ENCODE measurements at regions not wholly inside any gene's neighbourhood (a gene's known extent, or its start where the extent isn't known, plus 50 kb on each side); places are given as distances from the start of the nearest gene placed in this dataset.
A peak's percentile ranks its signal among the peaks of the same experiment; 100 is the strongest.

GRCh38 chr5:85929713-85930112 lies 688.0 kb upstream of the COX7C start:
- BruUV-seq (replicated peaks) = no TSS peak
- Histone ChIP-seq H3K9me2 (ENCODE audit: insufficient read depth) (no peaks in the 10 kb centered on the region), H3K27ac (no peak overlapping the region), H3K27me3 (ENCODE audit: insufficient read depth, low read depth) (no peaks in the 10 kb centered on the region), H3F3A (ENCODE audit: insufficient read depth, low read depth) (no peaks in the 10 kb centered on the region), H2AFZ (no peak overlapping the region), H3K9me3 (ENCODE audit: insufficient read depth, low read depth) (no peaks in the 10 kb centered on the region; the same call in 1 of the 2 replicates), H3K4me1 (replicated peaks; ENCODE audit: insufficient read depth) (no peaks in the 10 kb centered on the region), H3K36me3 (ENCODE audit: low read depth) (no peaks in the 10 kb centered on the region), H4K20me1 (ENCODE audit: insufficient read depth) (no peaks in the 10 kb centered on the region), H3K4me2 (no peak overlapping the region), H3K79me2 (ENCODE audit: low read depth) (no peaks in the 10 kb centered on the region), H3K4me3 (no peak overlapping the region)
- intact Hi-C loops (cut with micrococcal nuclease; ENCODE audit: unreplicated experiment) = no loop called here
- DNase-seq = no peak
- TF ChIP-seq EZH2 (IDR thresholded peaks at IDR 0.05; ENCODE audit: low read depth) (no peak), CTCF (conservative IDR thresholded peaks at IDR 0.05) (no peak)
- ChIA-PET POLR2A (ENCODE audit: unreplicated experiment) (no interaction called here), CTCF (no interaction called here)

- no peak overlapping the region for H2AFZ ChIP-seq
- H3F3A ChIP-seq (ENCODE audit: insufficient read depth, low read depth) = no peaks in the 10 kb centered on the region
- H3K79me2 ChIP-seq (ENCODE audit: low read depth) = no peaks in the 10 kb centered on the region
- POLR2A ChIA-PET (ENCODE audit: unreplicated experiment) = no interaction called here
- H3K4me1 ChIP-seq (replicated peaks; ENCODE audit: insufficient read depth) = no peaks in the 10 kb centered on the region
- CTCF ChIA-PET = no interaction called here
- no peak overlapping the region for H3K4me3 ChIP-seq
- no peaks in the 10 kb centered on the region; the same call in 1 of the 2 replicates for H3K9me3 ChIP-seq (ENCODE audit: insufficient read depth, low read depth)
- no peak overlapping the region for H3K27ac ChIP-seq
- H3K9me2 ChIP-seq (ENCODE audit: insufficient read depth) = no peaks in the 10 kb centered on the region
- no peak for DNase-seq
- BruUV-seq (replicated peaks) = no TSS peak
- H4K20me1 ChIP-seq (ENCODE audit: insufficient read depth) = no peaks in the 10 kb centered on the region
- no peak overlapping the region for H3K4me2 ChIP-seq
- intact Hi-C loops (cut with micrococcal nuclease; ENCODE audit: unreplicated experiment) = no loop called here
- no peaks in the 10 kb centered on the region for H3K27me3 ChIP-seq (ENCODE audit: insufficient read depth, low read depth)
- no peaks in the 10 kb centered on the region for H3K36me3 ChIP-seq (ENCODE audit: low read depth)
- TF ChIP-seq CTCF (conservative IDR thresholded peaks at IDR 0.05) (no peak), EZH2 (IDR thresholded peaks at IDR 0.05; ENCODE audit: low read depth) (no peak)
Observed at GRCh38 chr5:85931220-85931619, 686.5 kb upstream of the COX7C start.

DNA sequence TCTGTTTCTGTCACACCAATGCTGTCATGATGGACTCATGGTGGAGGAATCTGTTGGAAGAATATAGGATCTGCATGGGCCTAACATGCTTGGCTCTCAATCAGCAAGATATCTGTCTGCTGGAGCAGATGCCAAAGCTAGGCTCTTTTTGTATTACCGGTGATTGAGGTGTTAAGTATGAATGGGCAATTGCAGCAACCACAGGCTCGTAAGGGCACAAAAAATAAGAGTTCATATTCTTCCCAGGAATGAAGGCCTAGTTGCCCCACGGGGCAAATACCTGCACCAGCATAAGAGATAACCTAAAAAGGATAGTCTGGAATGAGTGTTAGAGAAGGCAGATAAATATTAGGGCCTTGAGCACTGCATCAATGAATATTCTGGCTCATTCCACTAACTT lies 679.5 kb upstream of the COX7C start:
- no peaks in the 10 kb centered on the region for H3F3A ChIP-seq (ENCODE audit: insufficient read depth, low read depth)
- no TSS peak for BruUV-seq (replicated peaks)
- no peak overlapping the region for H3K4me2 ChIP-seq
- no peaks in the 10 kb centered on the region for H3K9me3 ChIP-seq (ENCODE audit: insufficient read depth, low read depth)
- H3K27me3 ChIP-seq (ENCODE audit: insufficient read depth, low read depth) = no peaks in the 10 kb centered on the region
- H2AFZ ChIP-seq = 0 out of 2 replicates have a peak overlapping the region, but pooled peaks have one; percentile 27
- no peaks in the 10 kb centered on the region for H3K4me1 ChIP-seq (replicated peaks; ENCODE audit: insufficient read depth)
- TF ChIP-seq EZH2 (IDR thresholded peaks at IDR 0.05; ENCODE audit: low read depth) (no peak), CTCF (conservative IDR thresholded peaks at IDR 0.05) (no peak)
- H3K9me2 ChIP-seq (ENCODE audit: insufficient read depth) = no peaks in the 10 kb centered on the region
- POLR2A ChIA-PET (ENCODE audit: unreplicated experiment) = no interaction called here
- H3K36me3 ChIP-seq (ENCODE audit: low read depth) = no peaks in the 10 kb centered on the region
- intact Hi-C loops (cut with micrococcal nuclease; ENCODE audit: unreplicated experiment) = no loop called here
- H3K27ac ChIP-seq = no peak overlapping the region
- no peaks in the 10 kb centered on the region for H4K20me1 ChIP-seq (ENCODE audit: insufficient read depth)
- CTCF ChIA-PET = no interaction called here
- no peaks in the 10 kb centered on the region for H3K79me2 ChIP-seq (ENCODE audit: low read depth)
- DNase-seq = no peak
- no peak overlapping the region for H3K4me3 ChIP-seq
